ENCODE measurements at regions not wholly inside any gene's neighbourhood (a gene's known extent, or its start where the extent isn't known, plus 50 kb on each side); places are given as distances from the start of the nearest gene placed in this dataset.

- no peaks in the 10 kb centered on the region for H3K36me3 ChIP-seq (ENCODE audit: control insufficient read depth in 2 of 2, insufficient read depth in 2 of 2, low read length in 1 of 2)
- no peaks in the 10 kb centered on the region for H3K4me1 ChIP-seq (ENCODE audit: control insufficient read depth in 2 of 2, insufficient read depth in 2 of 2, low read length in 1 of 2)
- 22 to 23% methylated on average over 16 of the region's 16 CpGs for WGBS, 2 donors
- H3K27ac ChIP-seq (ENCODE audit: low read depth in 2 of 2, low read length in 1 of 2), result no peak overlapping the region
- no peak overlapping the region for H3K4me3 ChIP-seq (ENCODE audit: low read depth in 1 of 2, low read length in 2 of 2)
- peaks cover 0 to 2% of the 10 kb centered on the region in 2 donors for H3K9me3 ChIP-seq (ENCODE audit: control insufficient read depth in 2 of 2, insufficient read depth in 1 of 2, low read depth in 1 of 2, low read length in 1 of 2)
- H3K27me3 ChIP-seq (ENCODE audit: control insufficient read depth in 1 of 2, insufficient read depth in 2 of 2, low read length in 2 of 2), result no peaks in the 10 kb centered on the region
Measured at GRCh38 chr19:32104153-32104849, 241.1 kb upstream of the ZNF507 start.

GRCh38 chr19:32104850-32105235 lies 240.6 kb upstream of the ZNF507 start:
- WGBS, 2 donors, result 46 to 50% methylated on average over 8 of the region's 8 CpGs
- H3K27me3 ChIP-seq (ENCODE audit: control insufficient read depth in 1 of 2, insufficient read depth in 2 of 2, low read length in 2 of 2), result no peaks in the 10 kb centered on the region
- no peak overlapping the region for H3K4me3 ChIP-seq (ENCODE audit: low read depth in 1 of 2, low read length in 2 of 2)
- H3K36me3 ChIP-seq (ENCODE audit: control insufficient read depth in 2 of 2, insufficient read depth in 2 of 2, low read length in 1 of 2), result no peaks in the 10 kb centered on the region
- peaks cover 0 to 2% of the 10 kb centered on the region in 2 donors for H3K9me3 ChIP-seq (ENCODE audit: control insufficient read depth in 2 of 2, insufficient read depth in 1 of 2, low read depth in 1 of 2, low read length in 1 of 2)
- no peak overlapping the region for H3K27ac ChIP-seq (ENCODE audit: low read depth in 2 of 2, low read length in 1 of 2)
- H3K4me1 ChIP-seq (ENCODE audit: control insufficient read depth in 2 of 2, insufficient read depth in 2 of 2, low read length in 1 of 2), result no peaks in the 10 kb centered on the region

GRCh38 chr19:32105527-32106310 lies 239.7 kb upstream of the ZNF507 start:
- H3K4me3 ChIP-seq (ENCODE audit: low read depth in 1 of 2, low read length in 2 of 2), result no peak overlapping the region
- 65 to 67% methylated on average over 16 of the region's 16 CpGs for WGBS, 2 donors
- no peaks in the 10 kb centered on the region for H3K27me3 ChIP-seq (ENCODE audit: control insufficient read depth in 1 of 2, insufficient read depth in 2 of 2, low read length in 2 of 2)
- no peak overlapping the region for H3K27ac ChIP-seq (ENCODE audit: low read depth in 2 of 2, low read length in 1 of 2)
- peaks cover 0 to 2% of the 10 kb centered on the region in 2 donors for H3K9me3 ChIP-seq (ENCODE audit: control insufficient read depth in 2 of 2, insufficient read depth in 1 of 2, low read depth in 1 of 2, low read length in 1 of 2)
- H3K4me1 ChIP-seq (ENCODE audit: control insufficient read depth in 2 of 2, insufficient read depth in 2 of 2, low read length in 1 of 2), result no peaks in the 10 kb centered on the region
- H3K36me3 ChIP-seq (ENCODE audit: control insufficient read depth in 2 of 2, insufficient read depth in 2 of 2, low read length in 1 of 2), result no peaks in the 10 kb centered on the region

GRCh38 chr19:32122258-32122657 lies 223.2 kb upstream of the ZNF507 start:
- 86 to 89% methylated on average over 4 of the region's 4 CpGs for WGBS, 2 donors

GRCh38 chr19:32123355-32123940 lies 222.0 kb upstream of the ZNF507 start:
- 70 to 76% methylated on average over 11 of the region's 11 CpGs for WGBS, 2 donors
- Histone ChIP-seq H3K27ac (ENCODE audit: low read depth in 2 of 2, low read length in 1 of 2) (no peak overlapping the region), H3K9me3 (ENCODE audit: control insufficient read depth in 2 of 2, insufficient read depth in 1 of 2, low read depth in 1 of 2, low read length in 1 of 2) (peaks cover 5 to 10% of the 10 kb centered on the region in 2 donors), H3K27me3 (ENCODE audit: control insufficient read depth in 1 of 2, insufficient read depth in 2 of 2, low read length in 2 of 2) (no peaks in the 10 kb centered on the region), H3K36me3 (ENCODE audit: control insufficient read depth in 2 of 2, insufficient read depth in 2 of 2, low read length in 1 of 2) (no peaks in the 10 kb centered on the region), H3K4me3 (ENCODE audit: low read depth in 1 of 2, low read length in 2 of 2) (no peak overlapping the region), H3K4me1 (ENCODE audit: control insufficient read depth in 2 of 2, insufficient read depth in 2 of 2, low read length in 1 of 2) (no peaks in the 10 kb centered on the region)

More at GRCh38 chr19:32122258-32122657, 223.2 kb upstream of the ZNF507 start:
- Histone ChIP-seq H3K27ac (ENCODE audit: low read depth in 2 of 2, low read length in 1 of 2) (no peak overlapping the region), H3K4me3 (ENCODE audit: low read depth in 1 of 2, low read length in 2 of 2) (no peak overlapping the region), H3K4me1 (ENCODE audit: control insufficient read depth in 2 of 2, insufficient read depth in 2 of 2, low read length in 1 of 2) (no peaks in the 10 kb centered on the region), H3K27me3 (ENCODE audit: control insufficient read depth in 1 of 2, insufficient read depth in 2 of 2, low read length in 2 of 2) (no peaks in the 10 kb centered on the region), H3K9me3 (ENCODE audit: control insufficient read depth in 2 of 2, insufficient read depth in 1 of 2, low read depth in 1 of 2, low read length in 1 of 2) (peaks cover 5 to 10% of the 10 kb centered on the region in 2 donors), H3K36me3 (ENCODE audit: control insufficient read depth in 2 of 2, insufficient read depth in 2 of 2, low read length in 1 of 2) (no peaks in the 10 kb centered on the region)

- H3K27me3 ChIP-seq (ENCODE audit: control insufficient read depth in 1 of 2, insufficient read depth in 2 of 2, low read length in 2 of 2), result no peaks in the 10 kb centered on the region
- peaks cover 5 to 10% of the 10 kb centered on the region in 2 donors for H3K9me3 ChIP-seq (ENCODE audit: control insufficient read depth in 2 of 2, insufficient read depth in 1 of 2, low read depth in 1 of 2, low read length in 1 of 2)
- H3K27ac ChIP-seq (ENCODE audit: low read depth in 2 of 2, low read length in 1 of 2), result no peak overlapping the region
- 89 to 91% methylated on average over 10 of the region's 10 CpGs for WGBS, 2 donors
- H3K4me1 ChIP-seq (ENCODE audit: control insufficient read depth in 2 of 2, insufficient read depth in 2 of 2, low read length in 1 of 2), result no peaks in the 10 kb centered on the region
- H3K4me3 ChIP-seq (ENCODE audit: low read depth in 1 of 2, low read length in 2 of 2), result no peak overlapping the region
- H3K36me3 ChIP-seq (ENCODE audit: control insufficient read depth in 2 of 2, insufficient read depth in 2 of 2, low read length in 1 of 2), result no peaks in the 10 kb centered on the region
Measured at GRCh38 chr19:32124585-32124984, 220.8 kb upstream of the ZNF507 start.

- Histone ChIP-seq H3K4me3 (ENCODE audit: low read depth in 1 of 2, low read length in 2 of 2) (no peak overlapping the region), H3K27me3 (ENCODE audit: control insufficient read depth in 1 of 2, insufficient read depth in 2 of 2, low read length in 2 of 2) (no peaks in the 10 kb centered on the region), H3K36me3 (ENCODE audit: control insufficient read depth in 2 of 2, insufficient read depth in 2 of 2, low read length in 1 of 2) (no peaks in the 10 kb centered on the region), H3K27ac (ENCODE audit: low read depth in 2 of 2, low read length in 1 of 2) (no peak overlapping the region), H3K9me3 (ENCODE audit: control insufficient read depth in 2 of 2, insufficient read depth in 1 of 2, low read depth in 1 of 2, low read length in 1 of 2) (peaks cover 0 to 2% of the 10 kb centered on the region in 2 donors), H3K4me1 (ENCODE audit: control insufficient read depth in 2 of 2, insufficient read depth in 2 of 2, low read length in 1 of 2) (no peaks in the 10 kb centered on the region)
- 58 to 62% methylated on average over 10 of the region's 10 CpGs for WGBS, 2 donors
Measured at GRCh38 chr19:32129141-32129540, 216.3 kb upstream of the ZNF507 start.

- no peaks in the 10 kb centered on the region for H3K4me1 ChIP-seq (ENCODE audit: control insufficient read depth in 2 of 2, insufficient read depth in 2 of 2, low read length in 1 of 2)
- no peaks in the 10 kb centered on the region for H3K36me3 ChIP-seq (ENCODE audit: control insufficient read depth in 2 of 2, insufficient read depth in 2 of 2, low read length in 1 of 2)
- no peak overlapping the region for H3K4me3 ChIP-seq (ENCODE audit: low read depth in 1 of 2, low read length in 2 of 2)
- H3K9me3 ChIP-seq (ENCODE audit: control insufficient read depth in 2 of 2, insufficient read depth in 1 of 2, low read depth in 1 of 2, low read length in 1 of 2), result peaks cover 0 to under 1% of the 10 kb centered on the region in 2 donors
- no peaks in the 10 kb centered on the region for H3K27me3 ChIP-seq (ENCODE audit: control insufficient read depth in 1 of 2, insufficient read depth in 2 of 2, low read length in 2 of 2)
- no peak overlapping the region for H3K27ac ChIP-seq (ENCODE audit: low read depth in 2 of 2, low read length in 1 of 2)
- WGBS, 2 donors, result 40% methylated on average over 6 of the region's 6 CpGs
Measured at GRCh38 chr19:32130332-32130731, 215.1 kb upstream of the ZNF507 start.

- 77 to 80% methylated on average over 8 of the region's 8 CpGs for WGBS, 2 donors
Measured at GRCh38 chr19:32131005-32131404, 214.4 kb upstream of the ZNF507 start.

More at GRCh38 chr19:32131005-32131404, 214.4 kb upstream of the ZNF507 start:
- Histone ChIP-seq H3K9me3 (ENCODE audit: control insufficient read depth in 2 of 2, insufficient read depth in 1 of 2, low read depth in 1 of 2, low read length in 1 of 2) (no peaks in the 10 kb centered on the region), H3K4me3 (ENCODE audit: low read depth in 1 of 2, low read length in 2 of 2) (no peak overlapping the region), H3K4me1 (ENCODE audit: control insufficient read depth in 2 of 2, insufficient read depth in 2 of 2, low read length in 1 of 2) (no peaks in the 10 kb centered on the region), H3K27ac (ENCODE audit: low read depth in 2 of 2, low read length in 1 of 2) (no peak overlapping the region), H3K27me3 (ENCODE audit: control insufficient read depth in 1 of 2, insufficient read depth in 2 of 2, low read length in 2 of 2) (no peaks in the 10 kb centered on the region), H3K36me3 (ENCODE audit: control insufficient read depth in 2 of 2, insufficient read depth in 2 of 2, low read length in 1 of 2) (no peaks in the 10 kb centered on the region)
